Activated naive CD4-positive, alpha-beta T cell treated with anti-CD3 and anti-CD28 coated beads for 36 hours (primary cell): ENCODE measurements at regions not wholly inside any gene's neighbourhood (a gene's known extent, or its start where the extent isn't known, plus 50 kb on each side); places are given as distances from the start of the nearest gene placed in this dataset.

Source experiments
- CTCF ChIA-PET: fragments of 350-600 bp; sonication (Branson Sonifier 250); formaldehyde crosslinking; loops from one replicate; lab custom pipeline; 2021; ENCODE audit warnings: antibody characterized with exemption; lab: Charles Lee
- DNase-seq: peaks from one replicate; pipeline ENCODE4 v3.0.0-alpha.2; 2020
- H3K27ac Mint-ChIP-seq: one replicate; pipeline ENCODE4 v1.8.0; 2021; ENCODE audit warnings: mild to moderate bottlenecking, mixed read lengths
- H3K27me3 Mint-ChIP-seq: one replicate; pipeline ENCODE4 v1.8.0; 2021; ENCODE audit warnings: low read depth, mixed read lengths
- H3K36me3 Mint-ChIP-seq: one replicate; pipeline ENCODE4 v1.8.0; 2021; ENCODE audit warnings: low read depth, mixed read lengths
- H3K4me1 Mint-ChIP-seq: one replicate; pipeline ENCODE4 v1.8.0; 2021; ENCODE audit warnings: low read depth, mixed read lengths
- H3K4me3 Mint-ChIP-seq: one replicate; pipeline ENCODE4 v1.8.0; 2021; ENCODE audit warnings: mild to moderate bottlenecking, moderate library complexity, mixed read lengths
- H3K9me3 Mint-ChIP-seq: one replicate; pipeline ENCODE4 v1.8.0; 2021; ENCODE audit warnings: mixed read lengths
- intact Hi-C: fragments of 100-400 bp; cut with micrococcal nuclease; formaldehyde crosslinking; loops from one replicate; pipeline ENCODE4 v1.15.1; 2023

DNA sequence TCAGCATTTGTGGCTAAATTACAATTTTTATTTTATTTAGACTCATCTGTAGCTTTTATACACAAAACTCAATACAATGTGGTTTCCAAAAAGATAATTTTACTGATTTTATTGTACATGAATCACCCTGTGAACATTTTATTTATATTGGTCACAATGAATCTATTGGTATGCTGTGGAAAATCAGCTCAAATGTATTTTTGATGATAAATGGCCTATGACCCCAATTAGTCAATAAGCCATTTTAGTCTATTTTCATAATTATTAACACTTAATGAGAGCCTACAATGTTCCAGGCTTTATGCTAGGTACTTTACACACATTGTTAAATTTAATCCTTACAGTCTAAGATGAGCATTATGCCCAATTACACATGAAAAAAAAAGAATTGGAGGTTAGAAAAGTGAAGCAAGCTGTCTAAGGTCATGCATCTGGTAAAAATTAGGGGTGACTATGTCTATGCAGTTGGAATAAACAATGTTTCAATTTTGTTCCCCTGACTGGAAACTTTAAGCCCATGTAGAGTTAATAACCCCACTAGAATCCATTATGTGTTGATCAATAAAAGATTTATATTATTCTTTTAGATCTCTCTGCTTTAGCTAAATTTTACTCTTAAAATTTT lies 344.7 kb downstream of the PABPC4L start:
- Mint-ChIP-seq H3K9me3 (peaks cover 1% of the 10 kb centered on the region), H3K27ac (no peak overlapping the region), H3K4me3 (no peak overlapping the region), H3K4me1 (no peaks in the 10 kb centered on the region), H3K27me3 (no peaks in the 10 kb centered on the region), H3K36me3 (no peaks in the 10 kb centered on the region)
- intact Hi-C loops: no loop called here
- CTCF ChIA-PET: no interaction called here
- no peak for DNase-seq

DNA sequence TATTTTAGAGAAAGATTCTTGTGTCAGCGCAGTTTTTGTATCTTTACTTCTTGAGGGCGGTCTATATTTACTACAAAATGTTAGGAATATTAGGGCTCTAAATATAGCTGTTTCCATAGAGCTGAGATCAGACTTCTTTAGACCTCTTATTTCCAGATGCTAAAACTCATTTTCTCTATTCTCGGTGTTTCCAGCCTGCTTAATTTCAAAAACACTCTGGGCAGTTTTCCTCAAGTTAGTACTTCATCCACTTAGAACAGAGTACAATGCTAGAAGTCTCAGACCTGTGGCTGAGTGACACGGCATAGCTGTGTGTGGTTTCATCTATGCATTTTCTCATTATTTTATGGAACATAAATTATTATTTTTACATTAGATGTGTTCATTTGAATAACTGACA lies 346.6 kb downstream of the PABPC4L start:
- CTCF ChIA-PET: no interaction called here
- no peak for DNase-seq
- no peaks in the 10 kb centered on the region for H3K36me3 Mint-ChIP-seq
- no peaks in the 10 kb centered on the region for H3K4me1 Mint-ChIP-seq
- intact Hi-C loops: no loop called here
- peaks cover 1% of the 10 kb centered on the region for H3K9me3 Mint-ChIP-seq
- H3K27ac Mint-ChIP-seq: no peak overlapping the region
- no peaks in the 10 kb centered on the region for H3K27me3 Mint-ChIP-seq
- H3K4me3 Mint-ChIP-seq: no peak overlapping the region

DNA sequence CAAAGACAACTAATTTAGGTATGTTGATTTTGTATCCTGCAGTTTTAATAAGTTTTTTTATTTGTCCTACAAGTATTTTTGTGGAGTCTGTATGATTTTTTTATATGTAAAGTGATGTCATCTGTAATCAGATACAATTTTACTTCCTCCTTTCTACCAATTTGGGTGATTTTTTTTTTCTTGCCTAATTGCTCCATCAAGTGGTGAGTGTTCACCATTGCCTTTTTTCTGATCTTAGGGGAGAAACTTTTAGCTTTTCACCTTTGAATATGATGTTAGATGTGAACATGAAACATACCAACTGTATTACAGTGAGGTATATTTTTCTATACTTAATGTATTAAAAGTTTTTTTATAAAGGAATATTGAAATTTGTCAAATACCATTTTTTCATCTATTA lies 362.3 kb downstream of the PABPC4L start:
- no peak overlapping the region for H3K27ac Mint-ChIP-seq
- intact Hi-C loops: no loop called here
- no peak for DNase-seq
- H3K9me3 Mint-ChIP-seq: peaks cover 15% of the 10 kb centered on the region
- CTCF ChIA-PET: no interaction called here
- no peaks in the 10 kb centered on the region for H3K4me1 Mint-ChIP-seq
- no peaks in the 10 kb centered on the region for H3K36me3 Mint-ChIP-seq
- no peak overlapping the region for H3K4me3 Mint-ChIP-seq
- no peaks in the 10 kb centered on the region for H3K27me3 Mint-ChIP-seq

DNA sequence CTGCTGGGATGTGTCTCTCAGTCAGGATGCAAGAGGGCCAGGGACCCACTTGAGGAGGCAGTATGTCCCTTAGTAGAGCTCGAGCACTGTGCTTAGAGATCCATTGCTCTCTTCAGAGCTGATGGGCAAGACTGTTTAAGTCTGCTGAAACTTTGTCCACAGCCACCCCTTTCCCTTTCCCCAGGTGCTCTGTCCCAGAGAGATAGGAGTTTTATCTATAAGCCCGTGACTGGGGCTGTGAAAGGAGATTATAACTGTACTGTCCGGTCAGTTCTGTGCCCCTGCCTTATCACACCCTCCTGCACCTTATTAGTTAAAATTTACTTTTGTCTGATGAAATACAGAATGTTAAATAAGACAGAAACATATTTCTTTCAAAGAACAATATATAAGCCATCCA lies 378.4 kb downstream of the PABPC4L start:
- Mint-ChIP-seq H3K27ac (no peak overlapping the region), H3K4me3 (no peak overlapping the region), H3K27me3 (no peaks in the 10 kb centered on the region), H3K9me3 (peaks cover under 1% of the 10 kb centered on the region), H3K36me3 (no peaks in the 10 kb centered on the region), H3K4me1 (no peaks in the 10 kb centered on the region)
- intact Hi-C loops: no loop called here
- CTCF ChIA-PET: no interaction called here
- no peak for DNase-seq

DNA sequence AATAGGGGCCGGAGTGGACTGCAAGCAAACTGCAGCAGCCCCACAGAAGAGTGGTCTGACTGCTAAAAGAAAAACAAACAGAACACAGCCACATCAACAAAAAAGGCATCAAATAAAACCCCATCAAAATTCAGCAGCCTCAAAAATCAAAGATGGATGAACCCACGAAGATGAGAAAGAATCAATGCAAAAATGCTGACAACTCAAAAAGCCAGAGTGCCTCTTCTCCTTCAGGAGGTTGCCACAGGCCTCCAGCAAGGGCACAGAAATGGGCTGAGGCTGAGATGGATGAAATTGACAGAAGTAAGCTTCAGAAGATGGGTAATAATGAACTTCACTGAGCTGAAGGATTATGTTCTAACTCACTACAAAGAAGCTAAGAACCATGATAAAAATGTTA lies 388.6 kb downstream of the PABPC4L start:
- CTCF ChIA-PET: no interaction called here
- no peak for DNase-seq
- Mint-ChIP-seq H3K36me3 (no peaks in the 10 kb centered on the region), H3K27me3 (no peaks in the 10 kb centered on the region), H3K4me1 (no peaks in the 10 kb centered on the region), H3K9me3 (peaks cover 4% of the 10 kb centered on the region), H3K27ac (no peak overlapping the region), H3K4me3 (no peak overlapping the region)
- intact Hi-C loops: no loop called here

DNA sequence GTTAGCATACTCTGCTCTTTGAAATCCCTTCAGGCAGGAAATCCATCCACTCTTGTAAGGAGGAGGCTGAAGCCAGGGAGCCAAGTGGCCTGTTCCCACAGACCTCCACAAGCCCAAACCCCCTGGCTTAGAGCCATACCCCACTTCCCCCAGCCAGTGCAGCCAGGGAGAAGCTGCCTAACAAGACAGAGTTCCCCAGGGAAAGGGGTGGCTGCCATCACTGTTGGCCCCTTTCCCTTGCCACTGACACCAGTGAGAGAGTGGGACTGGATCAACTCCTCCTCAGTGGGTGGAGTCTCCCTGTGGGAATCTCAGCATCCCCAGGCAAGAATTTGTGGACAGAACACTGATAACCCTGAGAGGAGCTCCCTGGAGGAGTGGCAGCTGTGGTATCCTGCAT lies 389.4 kb downstream of the PABPC4L start:
- Mint-ChIP-seq H3K4me1 (no peaks in the 10 kb centered on the region), H3K4me3 (no peak overlapping the region), H3K27ac (no peak overlapping the region), H3K9me3 (peaks cover 3% of the 10 kb centered on the region), H3K36me3 (no peaks in the 10 kb centered on the region), H3K27me3 (no peaks in the 10 kb centered on the region)
- DNase-seq: no peak
- intact Hi-C loops: no loop called here
- CTCF ChIA-PET: no interaction called here

DNA sequence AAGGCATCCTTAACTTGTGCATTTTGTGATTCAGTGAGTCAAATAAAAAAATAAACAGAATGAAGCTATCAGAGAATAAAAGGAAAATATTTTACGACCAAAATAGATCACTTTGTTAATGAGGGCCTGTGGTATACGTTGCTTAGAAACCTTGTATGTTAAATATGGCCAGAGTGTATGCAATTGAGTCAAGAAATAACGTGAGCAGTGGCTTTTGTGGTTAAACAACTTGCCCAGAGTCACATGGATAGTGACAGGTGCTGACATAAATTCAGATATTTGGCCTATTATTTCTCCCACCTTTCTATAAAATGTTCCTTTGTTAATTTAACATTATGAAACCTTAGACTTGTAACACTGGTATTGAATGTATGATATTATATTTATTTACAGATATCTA lies 393.4 kb downstream of the PABPC4L start:
- Mint-ChIP-seq H3K27ac (no peak overlapping the region), H3K4me1 (no peaks in the 10 kb centered on the region), H3K9me3 (no peaks in the 10 kb centered on the region), H3K27me3 (no peaks in the 10 kb centered on the region), H3K4me3 (no peak overlapping the region), H3K36me3 (no peaks in the 10 kb centered on the region)
- intact Hi-C loops: no loop called here
- CTCF ChIA-PET: no interaction called here
- DNase-seq: no peak

DNA sequence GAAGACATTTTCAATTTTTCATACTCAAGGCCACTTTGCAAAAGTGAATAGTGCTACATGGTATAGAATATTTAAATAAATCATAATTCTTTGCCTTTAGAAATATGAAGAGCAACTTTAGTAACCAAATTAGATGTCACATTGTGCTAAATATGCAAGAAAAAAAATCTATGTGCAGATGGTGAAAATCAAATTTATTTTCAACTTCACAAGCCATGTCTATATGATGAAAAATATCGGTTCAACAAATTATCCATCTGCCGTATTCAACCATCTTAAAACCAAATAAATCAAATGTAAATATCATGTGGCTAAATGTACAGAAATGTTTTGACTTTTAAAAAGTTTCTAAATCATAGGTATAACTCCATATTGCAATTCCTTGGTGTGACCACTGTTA lies 398.2 kb downstream of the PABPC4L start:
- Mint-ChIP-seq H3K9me3 (no peaks in the 10 kb centered on the region), H3K27ac (no peak overlapping the region), H3K36me3 (no peaks in the 10 kb centered on the region), H3K4me3 (no peak overlapping the region), H3K4me1 (no peaks in the 10 kb centered on the region), H3K27me3 (no peaks in the 10 kb centered on the region)
- CTCF ChIA-PET: no interaction called here
- DNase-seq: no peak
- intact Hi-C loops: no loop called here

DNA sequence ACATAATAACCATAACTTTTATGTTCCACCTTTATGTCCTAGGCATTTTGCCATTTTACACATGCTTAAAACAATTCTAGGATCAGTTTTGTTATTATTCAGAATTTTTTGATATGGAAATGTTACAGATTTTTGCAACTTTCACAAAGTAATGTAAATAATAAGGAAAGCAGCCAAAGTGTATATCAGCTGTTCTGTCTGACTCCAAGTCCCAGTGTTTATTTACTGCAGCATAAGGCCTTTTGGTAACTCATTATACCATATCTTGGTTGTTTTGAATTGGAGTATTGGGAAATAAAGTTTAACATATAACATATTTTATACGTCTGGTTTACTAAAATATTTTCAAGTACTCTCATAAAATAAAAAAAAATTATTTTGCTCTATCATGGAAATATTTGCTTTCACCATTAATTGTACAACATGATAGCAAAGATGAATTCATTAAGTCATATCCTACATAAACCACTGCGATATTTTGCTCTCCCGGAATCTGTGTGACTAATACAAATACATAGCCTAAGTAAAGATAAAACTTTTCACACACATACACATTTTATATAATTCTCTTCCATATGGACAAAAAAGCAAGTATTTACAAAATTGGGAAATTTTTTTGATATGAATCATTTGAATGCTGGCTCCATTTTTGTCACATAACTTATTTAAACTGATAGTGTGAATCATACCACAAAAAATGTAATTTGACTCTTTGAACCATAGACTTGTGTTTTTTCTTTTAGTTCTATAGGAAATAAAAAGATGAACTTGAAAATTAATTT lies 399.0 kb downstream of the PABPC4L start:
- H3K9me3 Mint-ChIP-seq: no peaks in the 10 kb centered on the region
- intact Hi-C loops: no loop called here
- H3K4me3 Mint-ChIP-seq: no peak overlapping the region
- CTCF ChIA-PET: no interaction called here
- no peaks in the 10 kb centered on the region for H3K27me3 Mint-ChIP-seq
- no peak for DNase-seq
- H3K36me3 Mint-ChIP-seq: no peaks in the 10 kb centered on the region
- no peaks in the 10 kb centered on the region for H3K4me1 Mint-ChIP-seq
- H3K27ac Mint-ChIP-seq: no peak overlapping the region

DNA sequence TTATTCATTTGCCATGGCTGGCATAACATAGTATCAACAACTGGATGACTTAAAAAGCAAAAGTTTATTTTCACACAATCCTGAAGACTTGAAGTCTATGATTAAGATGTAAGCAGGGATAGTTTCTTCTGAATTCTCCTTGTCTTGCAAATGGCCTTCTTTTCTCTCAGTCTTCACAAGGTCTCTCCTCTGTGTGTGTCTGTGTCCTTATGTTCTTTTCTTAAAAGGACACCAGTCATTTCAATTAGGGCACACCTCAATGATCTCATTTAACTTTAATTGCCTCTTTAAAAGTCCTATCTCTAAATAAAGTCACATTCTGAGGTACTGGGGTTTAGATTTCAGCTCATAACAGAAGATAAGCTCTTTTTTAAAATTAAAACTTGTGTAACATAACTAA lies 399.7 kb downstream of the PABPC4L start:
- no peaks in the 10 kb centered on the region for H3K9me3 Mint-ChIP-seq
- no peaks in the 10 kb centered on the region for H3K36me3 Mint-ChIP-seq
- H3K4me3 Mint-ChIP-seq: no peak overlapping the region
- intact Hi-C loops: no loop called here
- H3K4me1 Mint-ChIP-seq: no peaks in the 10 kb centered on the region
- DNase-seq: no peak
- CTCF ChIA-PET: no interaction called here
- H3K27me3 Mint-ChIP-seq: no peaks in the 10 kb centered on the region
- no peak overlapping the region for H3K27ac Mint-ChIP-seq

DNA sequence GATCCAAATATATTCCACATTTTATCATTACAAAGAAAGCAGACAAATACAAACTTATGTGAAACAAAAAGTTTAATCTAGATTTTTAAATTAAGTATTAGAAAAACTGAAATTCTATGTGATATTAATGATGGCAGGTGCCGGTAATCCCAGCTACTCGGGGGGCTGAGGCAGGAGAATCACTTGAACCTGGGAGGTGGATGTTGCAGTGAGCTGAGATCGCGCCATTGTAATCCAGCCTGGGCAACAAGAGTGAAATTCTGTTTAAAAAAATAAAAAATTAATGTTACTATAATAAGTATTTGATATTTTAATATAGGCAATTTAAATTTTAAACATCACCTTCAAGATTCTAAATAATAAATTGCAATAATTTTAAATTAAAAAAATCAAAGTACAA lies 400.6 kb downstream of the PABPC4L start:
- intact Hi-C loops: no loop called here
- no peak overlapping the region for H3K27ac Mint-ChIP-seq
- H3K4me3 Mint-ChIP-seq: no peak overlapping the region

DNA sequence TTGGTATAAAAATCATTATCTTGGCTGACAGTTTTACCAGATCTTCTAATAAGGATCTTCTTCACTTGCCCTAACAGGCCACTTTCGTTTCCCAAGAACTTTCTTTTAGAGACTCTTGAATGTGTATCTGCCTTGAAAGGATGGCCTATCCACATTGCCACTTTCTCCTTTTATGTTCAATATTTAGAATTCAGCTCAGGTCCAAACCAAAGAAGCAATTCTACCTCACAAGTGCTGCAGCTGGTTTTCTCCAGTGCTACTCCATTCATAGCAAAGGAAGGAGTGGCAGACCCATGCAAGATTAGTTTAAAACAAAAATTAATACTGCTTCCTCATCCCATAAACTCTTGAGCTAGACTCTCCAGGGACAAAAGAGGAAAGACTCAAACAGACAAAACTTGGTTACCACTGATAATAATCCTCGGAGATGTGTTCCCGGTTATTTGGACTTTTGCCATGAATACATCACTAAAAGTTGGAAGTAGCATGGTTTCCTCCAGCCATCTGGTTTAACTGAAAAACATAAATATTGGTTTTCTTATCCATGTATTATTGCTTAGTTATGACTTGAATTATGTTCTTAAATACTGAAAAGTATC lies 401.8 kb downstream of the PABPC4L start:
- Mint-ChIP-seq H3K27ac (no peak overlapping the region), H3K4me3 (no peak overlapping the region), H3K36me3 (no peaks in the 10 kb centered on the region), H3K27me3 (no peaks in the 10 kb centered on the region), H3K9me3 (peaks cover 2% of the 10 kb centered on the region), H3K4me1 (no peaks in the 10 kb centered on the region)
- intact Hi-C loops: no loop called here
- DNase-seq: no peak
- CTCF ChIA-PET: interaction anchor here (0.6 kb wide), 1 partner anchor 43 kb away, joined by 3 read pairs; no protein-coding TSS in a partner anchor

More for the DNA sequence above, 400.6 kb downstream of the PABPC4L start:
- DNase-seq: no peak
- H3K36me3 Mint-ChIP-seq: no peaks in the 10 kb centered on the region
- no peaks in the 10 kb centered on the region for H3K27me3 Mint-ChIP-seq
- no peaks in the 10 kb centered on the region for H3K4me1 Mint-ChIP-seq
- H3K9me3 Mint-ChIP-seq: peaks cover 2% of the 10 kb centered on the region
- CTCF ChIA-PET: no interaction called here

DNA sequence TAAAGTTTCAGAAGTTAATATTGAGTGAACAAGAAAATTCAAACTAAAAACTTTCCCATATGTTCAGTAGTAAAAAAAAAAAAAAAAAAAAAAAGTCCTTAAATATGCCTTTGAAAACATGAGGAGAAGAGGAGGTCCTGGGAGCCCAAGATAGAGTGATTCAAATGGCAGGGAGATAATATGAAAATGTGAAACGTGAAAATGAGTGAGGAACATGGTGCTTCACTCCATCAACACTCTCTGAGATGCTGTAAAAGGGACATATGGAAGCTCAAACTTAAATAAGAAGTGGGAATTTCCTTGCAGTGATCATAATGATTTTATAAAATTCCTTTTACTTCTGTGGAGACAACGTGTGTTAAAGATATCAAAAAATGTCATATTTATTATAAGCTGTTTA lies 423.9 kb downstream of the PABPC4L start:
- intact Hi-C loops: no loop called here
- CTCF ChIA-PET: no interaction called here
- Mint-ChIP-seq H3K36me3 (no peaks in the 10 kb centered on the region), H3K27me3 (no peaks in the 10 kb centered on the region), H3K9me3 (no peaks in the 10 kb centered on the region), H3K4me1 (no peaks in the 10 kb centered on the region), H3K4me3 (no peak overlapping the region), H3K27ac (no peak overlapping the region)
- DNase-seq: no peak
